Osteoblast (primary cell): ENCODE measurements at regions not wholly inside any gene's neighbourhood (a gene's known extent, or its start where the extent isn't known, plus 50 kb on each side); places are given as distances from the start of the nearest gene placed in this dataset.

Experiments used
- DNase-seq: peaks from one replicate; pipeline ENCODE4 v3.0.0; 2011; ENCODE audit warnings: low spot score, mixed read lengths; ENCODE audit not compliant: insufficient read length; ENCODE audit errors: missing footprints
- H2AFZ ChIP-seq: 2 replicates; pipeline ENCODE4 v1.6.0; 2011; ENCODE audit warnings: mild to moderate bottlenecking, low read length
- H3K27ac ChIP-seq: 2 replicates; pipeline ENCODE4 v1.5.1; 2011; ENCODE audit warnings: mild to moderate bottlenecking, low read depth, low read length, moderate library complexity
- H3K27me3 ChIP-seq: 2 replicates; pipeline ENCODE4 v1.6.0; 2012; ENCODE audit warnings: mild to moderate bottlenecking, control low read depth, inconsistent platforms, low read length, moderate library complexity; ENCODE audit not compliant: insufficient read depth
- H3K36me3 ChIP-seq: 2 replicates; pipeline ENCODE4 v1.5.1; 2011; ENCODE audit warnings: mild to moderate bottlenecking, low read length, control low read depth, moderate library complexity; ENCODE audit not compliant: insufficient read depth
- H3K4me1 ChIP-seq: 2 replicates; pipeline ENCODE4 v1.5.1; 2011; ENCODE audit warnings: mild to moderate bottlenecking, low read length, control low read depth, moderate library complexity; ENCODE audit not compliant: insufficient read depth
- H3K4me2 ChIP-seq: 2 replicates; pipeline ENCODE4 v1.6.0; 2011; ENCODE audit warnings: mild to moderate bottlenecking, low read length; ENCODE audit not compliant: insufficient read depth
- H3K4me3 ChIP-seq: fragments of 200-600 bp; sonication (generic); 3 replicates; pipeline ENCODE4 v1.5.1; 2012; ENCODE audit warnings: mild to moderate bottlenecking, low read length, inconsistent platforms; ENCODE audit not compliant: insufficient read depth
- H3K79me2 ChIP-seq: 2 replicates; pipeline ENCODE4 v1.6.0; 2012; ENCODE audit warnings: mild to moderate bottlenecking, low read length, control low read depth, inconsistent platforms; ENCODE audit not compliant: insufficient read depth
- H3K9me3 ChIP-seq: 2 replicates; pipeline ENCODE4 v1.5.1; 2011; ENCODE audit warnings: low read depth, low read length, control low read depth
- H4K20me1 ChIP-seq: 2 replicates; pipeline ENCODE4 v1.6.0; 2012; ENCODE audit warnings: mild to moderate bottlenecking, low read length, control low read depth; ENCODE audit not compliant: insufficient read depth
- TF ChIP-seq, protein P1 (sequence below): IDR thresholded peaks from 2 replicates; pipeline ENCODE4 v1.5.1; 2011; ENCODE audit warnings: mild to moderate bottlenecking, low read depth, low read length, moderate library complexity; ENCODE audit errors: extremely low read depth

DNA sequence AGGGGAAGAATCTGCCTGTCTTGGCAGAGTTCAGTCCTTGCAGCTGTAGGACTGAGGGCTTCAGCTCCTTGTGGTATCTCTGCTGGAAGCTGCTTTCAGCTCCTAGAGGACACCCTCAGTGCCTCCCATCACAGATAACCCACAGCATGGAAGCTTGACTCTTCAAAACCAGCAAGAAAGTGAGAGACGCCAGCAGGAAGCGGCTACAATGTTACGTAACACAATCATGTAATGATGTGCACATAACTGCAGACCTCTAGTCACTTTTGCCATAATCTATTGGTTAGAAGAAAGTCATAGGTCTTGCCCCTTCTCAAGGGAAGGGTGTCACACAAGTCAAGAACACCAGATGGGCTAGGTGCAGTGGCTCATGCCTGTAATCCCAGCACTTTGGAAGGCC lies 69.1 kb upstream of the AFF3 start:
- Histone ChIP-seq H3K4me1 (no peaks in the 10 kb centered on the region), H3K9me3 (no peaks in the 10 kb centered on the region), H3K4me2 (no peak overlapping the region), H3K79me2 (no peaks in the 10 kb centered on the region), H2AFZ (no peak overlapping the region), H3K4me3 (no peak overlapping the region), H4K20me1 (no peaks in the 10 kb centered on the region), H3K27me3 (peaks cover 7% of the 10 kb centered on the region), H3K36me3 (no peaks in the 10 kb centered on the region), H3K27ac (no peak overlapping the region)
- TF ChIP-seq, protein P1, sequence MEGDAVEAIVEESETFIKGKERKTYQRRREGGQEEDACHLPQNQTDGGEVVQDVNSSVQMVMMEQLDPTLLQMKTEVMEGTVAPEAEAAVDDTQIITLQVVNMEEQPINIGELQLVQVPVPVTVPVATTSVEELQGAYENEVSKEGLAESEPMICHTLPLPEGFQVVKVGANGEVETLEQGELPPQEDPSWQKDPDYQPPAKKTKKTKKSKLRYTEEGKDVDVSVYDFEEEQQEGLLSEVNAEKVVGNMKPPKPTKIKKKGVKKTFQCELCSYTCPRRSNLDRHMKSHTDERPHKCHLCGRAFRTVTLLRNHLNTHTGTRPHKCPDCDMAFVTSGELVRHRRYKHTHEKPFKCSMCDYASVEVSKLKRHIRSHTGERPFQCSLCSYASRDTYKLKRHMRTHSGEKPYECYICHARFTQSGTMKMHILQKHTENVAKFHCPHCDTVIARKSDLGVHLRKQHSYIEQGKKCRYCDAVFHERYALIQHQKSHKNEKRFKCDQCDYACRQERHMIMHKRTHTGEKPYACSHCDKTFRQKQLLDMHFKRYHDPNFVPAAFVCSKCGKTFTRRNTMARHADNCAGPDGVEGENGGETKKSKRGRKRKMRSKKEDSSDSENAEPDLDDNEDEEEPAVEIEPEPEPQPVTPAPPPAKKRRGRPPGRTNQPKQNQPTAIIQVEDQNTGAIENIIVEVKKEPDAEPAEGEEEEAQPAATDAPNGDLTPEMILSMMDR = no peak
- DNase-seq = no peak

DNA sequence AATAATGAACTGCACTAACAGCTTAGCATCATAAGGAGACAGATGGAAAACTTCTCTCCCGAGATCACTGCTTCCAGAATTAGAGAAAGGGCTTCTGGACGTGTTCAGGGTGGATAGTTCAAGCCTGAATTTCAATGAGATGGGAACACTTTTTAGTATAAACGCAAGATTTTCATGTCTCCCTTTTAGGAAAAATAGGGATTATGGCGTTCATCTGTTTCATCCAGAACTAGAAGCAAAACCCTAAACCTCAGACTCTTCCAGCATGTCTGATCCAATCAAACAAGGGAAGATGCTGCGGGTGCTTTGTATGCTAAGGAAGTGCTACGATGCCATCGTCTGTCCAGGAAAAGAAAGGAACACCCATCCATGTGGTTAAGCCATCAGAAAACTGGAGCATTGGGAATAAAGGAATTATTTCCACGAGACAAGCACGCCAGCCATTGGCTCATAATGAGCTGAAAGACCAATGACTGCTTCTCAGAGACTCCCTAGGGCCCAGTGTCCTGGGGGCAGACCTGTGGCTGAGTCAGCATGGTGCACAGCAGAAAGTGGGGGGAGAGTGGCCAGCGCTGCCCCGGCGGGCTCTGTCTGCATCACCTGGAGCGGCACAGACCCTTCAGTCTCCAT lies 65.9 kb upstream of the AFF3 start:
- Histone ChIP-seq H4K20me1 (no peaks in the 10 kb centered on the region), H2AFZ (no peak overlapping the region), H3K9me3 (no peaks in the 10 kb centered on the region), H3K79me2 (no peaks in the 10 kb centered on the region), H3K4me3 (no peak overlapping the region), H3K27ac (no peak overlapping the region), H3K36me3 (no peaks in the 10 kb centered on the region), H3K4me2 (no peak overlapping the region), H3K4me1 (no peaks in the 10 kb centered on the region), H3K27me3 (peaks cover 7% of the 10 kb centered on the region)
- DNase-seq = no peak
- TF ChIP-seq, protein P1 = no peak

DNA sequence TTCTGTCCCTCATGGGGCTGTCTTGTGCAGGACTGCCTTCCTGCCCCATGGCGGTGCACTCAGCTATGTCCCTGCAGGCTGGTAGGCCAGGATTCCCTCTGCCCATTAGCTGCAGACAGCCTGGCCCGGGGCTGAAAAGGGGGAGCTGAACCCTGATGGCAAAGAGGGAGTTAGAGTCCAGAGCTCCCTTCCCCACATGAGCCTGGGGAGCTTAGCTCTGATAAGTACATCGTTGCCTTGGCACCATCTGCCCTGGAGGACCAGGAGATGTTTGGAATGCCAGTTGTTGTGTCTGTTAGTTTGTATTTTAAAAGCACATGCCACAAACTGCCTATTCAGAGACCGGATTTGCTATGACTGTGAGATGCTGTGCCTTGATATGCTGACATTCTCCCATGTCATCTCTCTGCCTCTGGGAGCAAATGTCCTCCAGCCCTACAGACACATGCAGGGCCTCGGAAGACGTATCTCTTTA lies 65.1 kb upstream of the AFF3 start:
- TF ChIP-seq, protein P1 = no peak
- H3K4me3 ChIP-seq = no peak overlapping the region
- H4K20me1 ChIP-seq = no peaks in the 10 kb centered on the region
- no peaks in the 10 kb centered on the region for H3K79me2 ChIP-seq
- H2AFZ ChIP-seq = no peak overlapping the region
- no peaks in the 10 kb centered on the region for H3K4me1 ChIP-seq
- H3K9me3 ChIP-seq = no peaks in the 10 kb centered on the region
- no peaks in the 10 kb centered on the region for H3K36me3 ChIP-seq
- DNase-seq = no peak
- H3K27ac ChIP-seq = no peak overlapping the region
- H3K27me3 ChIP-seq = peaks cover 7% of the 10 kb centered on the region
- no peak overlapping the region for H3K4me2 ChIP-seq

DNA sequence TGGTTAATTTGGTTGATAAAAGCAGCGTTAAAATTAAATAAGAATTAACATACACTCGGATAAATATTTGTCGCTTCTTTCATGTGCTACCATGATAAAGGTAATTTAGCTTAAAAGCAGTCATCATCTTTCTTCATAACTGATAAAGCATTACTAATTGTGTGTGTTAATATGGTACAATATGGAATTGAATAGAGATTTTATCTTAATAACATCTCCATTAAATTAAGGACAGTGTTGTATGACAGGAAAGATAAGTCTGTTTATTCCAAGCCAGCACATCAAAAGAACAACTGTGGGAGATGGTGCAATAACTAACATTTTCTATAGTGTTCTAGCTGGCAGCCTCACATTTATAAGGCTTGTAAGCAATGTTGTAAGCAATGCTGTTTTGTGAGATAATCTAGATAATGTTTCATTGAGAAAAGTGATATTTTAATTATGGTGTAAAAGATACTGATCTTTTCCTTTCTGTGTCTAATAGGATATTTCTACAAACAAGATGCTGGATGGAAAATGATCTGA lies 64.4 kb upstream of the AFF3 start:
- Histone ChIP-seq H3K4me3 (no peak overlapping the region), H3K4me1 (no peaks in the 10 kb centered on the region), H2AFZ (no peak overlapping the region), H4K20me1 (no peaks in the 10 kb centered on the region), H3K9me3 (no peaks in the 10 kb centered on the region), H3K4me2 (no peak overlapping the region), H3K27me3 (peaks cover 7% of the 10 kb centered on the region), H3K27ac (no peak overlapping the region), H3K79me2 (no peaks in the 10 kb centered on the region), H3K36me3 (no peaks in the 10 kb centered on the region)
- TF ChIP-seq, protein P1 = no peak
- DNase-seq = no peak
